ENCODE measurements at regions not wholly inside any gene's neighbourhood (a gene's known extent, or its start where the extent isn't known, plus 50 kb on each side); places are given as distances from the start of the nearest gene placed in this dataset.

- no peaks in the 10 kb centered on the region for H3K9me3 ChIP-seq (ENCODE audit: control insufficient read depth, low read depth, low read length)
- no CpG with 5 or more reads among the region's 4 CpGs for WGBS (ENCODE audit: insufficient coverage, low lambda C conversion rate)
- H3K27ac ChIP-seq (ENCODE audit: low read length) = no peak overlapping the region
- DNase-seq = no peak
- no peaks in the 10 kb centered on the region for H3K36me3 ChIP-seq (ENCODE audit: control insufficient read depth, insufficient read depth, low read length)
- H3K27me3 ChIP-seq (ENCODE audit: control insufficient read depth, insufficient read depth, low read length) = no peaks in the 10 kb centered on the region
- H3K4me3 ChIP-seq (ENCODE audit: low read length) = no peak overlapping the region
- H3K4me1 ChIP-seq (ENCODE audit: control insufficient read depth, insufficient read depth, low read length) = peaks cover 5% of the 10 kb centered on the region
Observed at GRCh38 chr1:83813576-83813975, 185.4 kb downstream of the TTLL7 start.

- H3K36me3 ChIP-seq (ENCODE audit: control insufficient read depth, insufficient read depth, low read length) = no peaks in the 10 kb centered on the region
- WGBS (ENCODE audit: insufficient coverage, low lambda C conversion rate) = no CpG with 5 or more reads among the region's 4 CpGs
- no peak overlapping the region for H3K4me3 ChIP-seq (ENCODE audit: low read length)
- H3K9me3 ChIP-seq (ENCODE audit: control insufficient read depth, low read depth, low read length) = no peaks in the 10 kb centered on the region
- H3K4me1 ChIP-seq (ENCODE audit: control insufficient read depth, insufficient read depth, low read length) = no peaks in the 10 kb centered on the region
- no peaks in the 10 kb centered on the region for H3K27me3 ChIP-seq (ENCODE audit: control insufficient read depth, insufficient read depth, low read length)
- H3K27ac ChIP-seq (ENCODE audit: low read length) = no peak overlapping the region
- no peak for DNase-seq
Observed at GRCh38 chr1:83810144-83810543, 188.8 kb downstream of the TTLL7 start.

- DNase-seq = no peak
Observed at GRCh38 chr1:83808536-83808935, 190.4 kb downstream of the TTLL7 start.

GRCh38 chr1:83807821-83808220 lies 191.1 kb downstream of the TTLL7 start:
- Histone ChIP-seq H3K4me3 (ENCODE audit: low read length) (no peak overlapping the region), H3K27ac (ENCODE audit: low read length) (no peak overlapping the region), H3K9me3 (ENCODE audit: control insufficient read depth, low read depth, low read length) (no peaks in the 10 kb centered on the region), H3K36me3 (ENCODE audit: control insufficient read depth, insufficient read depth, low read length) (no peaks in the 10 kb centered on the region), H3K4me1 (ENCODE audit: control insufficient read depth, insufficient read depth, low read length) (peaks cover 4% of the 10 kb centered on the region), H3K27me3 (ENCODE audit: control insufficient read depth, insufficient read depth, low read length) (no peaks in the 10 kb centered on the region)
- 89% methylated on average over 3 of the region's 3 CpGs for WGBS (ENCODE audit: insufficient coverage, low lambda C conversion rate)
- DNase-seq = no peak

More at GRCh38 chr1:83808536-83808935, 190.4 kb downstream of the TTLL7 start:
- no peaks in the 10 kb centered on the region for H3K36me3 ChIP-seq (ENCODE audit: control insufficient read depth, insufficient read depth, low read length)
- no peaks in the 10 kb centered on the region for H3K9me3 ChIP-seq (ENCODE audit: control insufficient read depth, low read depth, low read length)
- no peaks in the 10 kb centered on the region for H3K27me3 ChIP-seq (ENCODE audit: control insufficient read depth, insufficient read depth, low read length)
- H3K4me1 ChIP-seq (ENCODE audit: control insufficient read depth, insufficient read depth, low read length) = no peaks in the 10 kb centered on the region
- H3K27ac ChIP-seq (ENCODE audit: low read length) = no peak overlapping the region
- H3K4me3 ChIP-seq (ENCODE audit: low read length) = no peak overlapping the region

- DNase-seq = no peak
- 100% methylated on average over 1 of the region's 1 CpG for WGBS (ENCODE audit: insufficient coverage, low lambda C conversion rate)
- Histone ChIP-seq H3K27me3 (ENCODE audit: control insufficient read depth, insufficient read depth, low read length) (no peaks in the 10 kb centered on the region), H3K27ac (ENCODE audit: low read length) (no peak overlapping the region), H3K4me3 (ENCODE audit: low read length) (no peak overlapping the region), H3K9me3 (ENCODE audit: control insufficient read depth, low read depth, low read length) (no peaks in the 10 kb centered on the region), H3K4me1 (ENCODE audit: control insufficient read depth, insufficient read depth, low read length) (peaks cover 7% of the 10 kb centered on the region), H3K36me3 (ENCODE audit: control insufficient read depth, insufficient read depth, low read length) (no peaks in the 10 kb centered on the region)
Observed at GRCh38 chr1:83807231-83807630, 191.7 kb downstream of the TTLL7 start.

GRCh38 chr1:83805921-83806320 lies 193.0 kb downstream of the TTLL7 start:
- Histone ChIP-seq H3K36me3 (ENCODE audit: control insufficient read depth, insufficient read depth, low read length) (no peaks in the 10 kb centered on the region), H3K4me3 (ENCODE audit: low read length) (no peak overlapping the region), H3K4me1 (ENCODE audit: control insufficient read depth, insufficient read depth, low read length) (peaks cover 9% of the 10 kb centered on the region), H3K27me3 (ENCODE audit: control insufficient read depth, insufficient read depth, low read length) (no peaks in the 10 kb centered on the region), H3K27ac (ENCODE audit: low read length) (no peak overlapping the region), H3K9me3 (ENCODE audit: control insufficient read depth, low read depth, low read length) (no peaks in the 10 kb centered on the region)
- WGBS (ENCODE audit: insufficient coverage, low lambda C conversion rate) = 94% methylated on average over 2 of the region's 4 CpGs
- no peak for DNase-seq

- peak overlapping the region; percentile 50 for H3K27ac ChIP-seq (ENCODE audit: low read length)
- H3K36me3 ChIP-seq (ENCODE audit: control insufficient read depth, insufficient read depth, low read length) = no peaks in the 10 kb centered on the region
- WGBS (ENCODE audit: insufficient coverage, low lambda C conversion rate) = 32% methylated on average over 3 of the region's 8 CpGs
- H3K4me1 ChIP-seq (ENCODE audit: control insufficient read depth, insufficient read depth, low read length) = peaks cover 9% of the 10 kb centered on the region
- no peaks in the 10 kb centered on the region for H3K27me3 ChIP-seq (ENCODE audit: control insufficient read depth, insufficient read depth, low read length)
- H3K9me3 ChIP-seq (ENCODE audit: control insufficient read depth, low read depth, low read length) = no peaks in the 10 kb centered on the region
- DNase-seq = peak; percentile 62 to 78
- no peak overlapping the region for H3K4me3 ChIP-seq (ENCODE audit: low read length)
Observed at GRCh38 chr1:83802460-83803152, 196.3 kb downstream of the TTLL7 start.

GRCh38 chr1:83802023-83802422 lies 196.9 kb downstream of the TTLL7 start:
- DNase-seq = no peak
- no peaks in the 10 kb centered on the region for H3K36me3 ChIP-seq (ENCODE audit: control insufficient read depth, insufficient read depth, low read length)
- no CpG with 5 or more reads among the region's 3 CpGs for WGBS (ENCODE audit: insufficient coverage, low lambda C conversion rate)
- H3K4me1 ChIP-seq (ENCODE audit: control insufficient read depth, insufficient read depth, low read length) = peaks cover 9% of the 10 kb centered on the region
- no peaks in the 10 kb centered on the region for H3K9me3 ChIP-seq (ENCODE audit: control insufficient read depth, low read depth, low read length)
- no peaks in the 10 kb centered on the region for H3K27me3 ChIP-seq (ENCODE audit: control insufficient read depth, insufficient read depth, low read length)
- peak overlapping the region; percentile 50 for H3K27ac ChIP-seq (ENCODE audit: low read length)
- no peak overlapping the region for H3K4me3 ChIP-seq (ENCODE audit: low read length)

- no peaks in the 10 kb centered on the region for H3K36me3 ChIP-seq (ENCODE audit: control insufficient read depth, insufficient read depth, low read length)
- no peaks in the 10 kb centered on the region for H3K9me3 ChIP-seq (ENCODE audit: control insufficient read depth, low read depth, low read length)
- no peak for DNase-seq
- no peak overlapping the region for H3K4me3 ChIP-seq (ENCODE audit: low read length)
- WGBS (ENCODE audit: insufficient coverage, low lambda C conversion rate) = no CpG with 5 or more reads among the region's 3 CpGs
- H3K27ac ChIP-seq (ENCODE audit: low read length) = no peak overlapping the region
- H3K27me3 ChIP-seq (ENCODE audit: control insufficient read depth, insufficient read depth, low read length) = no peaks in the 10 kb centered on the region
- peaks cover 9% of the 10 kb centered on the region for H3K4me1 ChIP-seq (ENCODE audit: control insufficient read depth, insufficient read depth, low read length)
Observed at GRCh38 chr1:83800066-83800465, 198.9 kb downstream of the TTLL7 start.

- Histone ChIP-seq H3K4me3 (ENCODE audit: low read length) (no peak overlapping the region), H3K27me3 (ENCODE audit: control insufficient read depth, insufficient read depth, low read length) (no peaks in the 10 kb centered on the region), H3K4me1 (ENCODE audit: control insufficient read depth, insufficient read depth, low read length) (peaks cover 9% of the 10 kb centered on the region), H3K36me3 (ENCODE audit: control insufficient read depth, insufficient read depth, low read length) (no peaks in the 10 kb centered on the region), H3K9me3 (ENCODE audit: control insufficient read depth, low read depth, low read length) (no peaks in the 10 kb centered on the region), H3K27ac (ENCODE audit: low read length) (no peak overlapping the region)
- no CpG with 5 or more reads among the region's 1 CpG for WGBS (ENCODE audit: insufficient coverage, low lambda C conversion rate)
- no peak for DNase-seq
Observed at GRCh38 chr1:83799594-83799993, 199.3 kb downstream of the TTLL7 start.

GRCh38 chr1:83798965-83799364 lies 200.0 kb downstream of the TTLL7 start:
- no peak for DNase-seq
- no peaks in the 10 kb centered on the region for H3K27me3 ChIP-seq (ENCODE audit: control insufficient read depth, insufficient read depth, low read length)
- H3K4me1 ChIP-seq (ENCODE audit: control insufficient read depth, insufficient read depth, low read length) = peaks cover 9% of the 10 kb centered on the region
- no peaks in the 10 kb centered on the region for H3K36me3 ChIP-seq (ENCODE audit: control insufficient read depth, insufficient read depth, low read length)
- no peak overlapping the region for H3K4me3 ChIP-seq (ENCODE audit: low read length)
- H3K27ac ChIP-seq (ENCODE audit: low read length) = no peak overlapping the region
- H3K9me3 ChIP-seq (ENCODE audit: control insufficient read depth, low read depth, low read length) = no peaks in the 10 kb centered on the region
